NT2/D1 (cell line): ENCODE measurements at regions not wholly inside any gene's neighbourhood (a gene's known extent, or its start where the extent isn't known, plus 50 kb on each side); places are given as distances from the start of the nearest gene placed in this dataset.
"Not testable (repeated sequence)": the region's sequence is repeated elsewhere in the genome, so short reads cannot be mapped to it uniquely, and the experiment has no call there.

Experiments used
- DNase-seq: peaks from one replicate; pipeline ENCODE4 v3.0.0-alpha.2; 2011; ENCODE audit warnings: low read depth, low spot score
- H3K27me3 ChIP-seq: 2 replicates; pipeline ENCODE4 v1.6.0; 2011; ENCODE audit warnings: mild to moderate bottlenecking; ENCODE audit not compliant: insufficient read length, insufficient read depth
- H3K36me3 ChIP-seq: 2 replicates; pipeline ENCODE4 v1.6.1; 2011; ENCODE audit warnings: mild to moderate bottlenecking, low read length, mixed read lengths; ENCODE audit not compliant: insufficient read depth, insufficient read length
- H3K4me1 ChIP-seq: 2 replicates; pipeline ENCODE4 v1.5.1; 2011; ENCODE audit not compliant: insufficient read depth, insufficient read length
- H3K4me3 ChIP-seq: 2 replicates; pipeline ENCODE4 v1.5.1; 2011; ENCODE audit warnings: low read depth; ENCODE audit not compliant: insufficient read length
- H3K9ac ChIP-seq: 2 replicates; pipeline ENCODE4 v1.6.0; 2011; ENCODE audit warnings: low read depth; ENCODE audit not compliant: insufficient read length
- H3K9me3 ChIP-seq: 2 replicates; pipeline ENCODE4 v1.5.1; 2011; ENCODE audit warnings: mild to moderate bottlenecking, low read length; ENCODE audit not compliant: insufficient read depth
- SUZ12 ChIP-seq: IDR thresholded peaks from 2 replicates; pipeline ENCODE4 v1.6.1; 2011; ENCODE audit not compliant: insufficient read length, insufficient read depth; ENCODE audit errors: extremely low read depth
- YY1 ChIP-seq: IDR thresholded peaks from 2 replicates; pipeline ENCODE4 v1.6.1; 2011; ENCODE audit not compliant: insufficient read length, insufficient read depth
- ZNF274 ChIP-seq: IDR thresholded peaks from 2 replicates; pipeline ENCODE4 v1.6.1; 2011; ENCODE audit warnings: mild to moderate bottlenecking, low read depth, low read length

- DNase-seq = no peak
- no peaks in the 10 kb centered on the region for H3K36me3 ChIP-seq
- no peak overlapping the region for H3K9ac ChIP-seq
- no peaks in the 10 kb centered on the region for H3K4me1 ChIP-seq
- H3K4me3 ChIP-seq = no peak overlapping the region
- no peaks in the 10 kb centered on the region for H3K9me3 ChIP-seq
- no peak for TF ChIP-seq YY1
- no peak for TF ChIP-seq ZNF274
- no peak for TF ChIP-seq SUZ12
- H3K27me3 ChIP-seq = no peaks in the 10 kb centered on the region
These were observed 490.3 kb upstream of the EPHA6 start for GRCh38 chr3:96324087-96324486.

- Histone ChIP-seq H3K36me3 (no peaks in the 10 kb centered on the region), H3K4me3 (no peak overlapping the region), H3K9me3 (no peaks in the 10 kb centered on the region), H3K9ac (no peak overlapping the region), H3K27me3 (no peaks in the 10 kb centered on the region), H3K4me1 (no peaks in the 10 kb centered on the region)
- no peak for DNase-seq
- TF ChIP-seq YY1 = no peak
These were observed 483.6 kb upstream of the EPHA6 start for GRCh38 chr3:96330795-96331194.

- DNase-seq = no peak
- Histone ChIP-seq H3K9ac (no peak overlapping the region), H3K4me3 (no peak overlapping the region), H3K27me3 (no peaks in the 10 kb centered on the region), H3K9me3 (no peaks in the 10 kb centered on the region), H3K4me1 (no peaks in the 10 kb centered on the region), H3K36me3 (no peaks in the 10 kb centered on the region)
- TF ChIP-seq SUZ12 = no peak
- no peak for TF ChIP-seq YY1
- no peak for TF ChIP-seq ZNF274
These were observed 483.1 kb upstream of the EPHA6 start for GRCh38 chr3:96331341-96331740.

GRCh38 chr3:96334779-96335178 is 479.6 kb upstream of the EPHA6 start:
- H3K9ac ChIP-seq = no peak overlapping the region
- no peak for TF ChIP-seq ZNF274
- TF ChIP-seq SUZ12 = no peak
- no peaks in the 10 kb centered on the region for H3K36me3 ChIP-seq
- DNase-seq = no peak
- H3K9me3 ChIP-seq = no peaks in the 10 kb centered on the region
- no peaks in the 10 kb centered on the region for H3K4me1 ChIP-seq
- no peaks in the 10 kb centered on the region for H3K27me3 ChIP-seq
- H3K4me3 ChIP-seq = no peak overlapping the region

GRCh38 chr3:96347289-96347688 is 467.1 kb upstream of the EPHA6 start:
- no peaks in the 10 kb centered on the region for H3K9me3 ChIP-seq
- no peaks in the 10 kb centered on the region for H3K36me3 ChIP-seq
- no peak overlapping the region for H3K4me3 ChIP-seq
- H3K27me3 ChIP-seq = no peaks in the 10 kb centered on the region
- no peaks in the 10 kb centered on the region for H3K4me1 ChIP-seq
- TF ChIP-seq YY1 (no peak), SUZ12 (no peak), ZNF274 (no peak)
- DNase-seq = no peak
- H3K9ac ChIP-seq = no peak overlapping the region

GRCh38 chr3:96351598-96351997 is 462.8 kb upstream of the EPHA6 start:
- not testable (repeated sequence) for H3K4me1 ChIP-seq, H3K4me3 ChIP-seq, DNase-seq, H3K9ac ChIP-seq, H3K36me3 ChIP-seq, H3K9me3 ChIP-seq, H3K27me3 ChIP-seq

- no peak overlapping the region for H3K9ac ChIP-seq
- no peaks in the 10 kb centered on the region for H3K27me3 ChIP-seq
- H3K36me3 ChIP-seq = no peaks in the 10 kb centered on the region
- H3K9me3 ChIP-seq = no peaks in the 10 kb centered on the region
- TF ChIP-seq ZNF274 (no peak), YY1 (no peak), SUZ12 (no peak)
- DNase-seq = no peak
- H3K4me3 ChIP-seq = no peak overlapping the region
- no peaks in the 10 kb centered on the region for H3K4me1 ChIP-seq
These were observed 460.3 kb upstream of the EPHA6 start for GRCh38 chr3:96354106-96354505.

- H3K9ac ChIP-seq = no peak overlapping the region
- no peaks in the 10 kb centered on the region for H3K9me3 ChIP-seq
- no peak overlapping the region for H3K4me3 ChIP-seq
- no peaks in the 10 kb centered on the region for H3K4me1 ChIP-seq
- TF ChIP-seq SUZ12 (no peak), YY1 (no peak), ZNF274 (no peak)
- H3K27me3 ChIP-seq = no peaks in the 10 kb centered on the region
- no peaks in the 10 kb centered on the region for H3K36me3 ChIP-seq
- no peak for DNase-seq
These were observed 459.7 kb upstream of the EPHA6 start for GRCh38 chr3:96354742-96355141.
